Neuronal stem cell (in vitro differentiated cells): ENCODE measurements at regions not wholly inside any gene's neighbourhood (a gene's known extent, or its start where the extent isn't known, plus 50 kb on each side); places are given as distances from the start of the nearest gene placed in this dataset.
"Not testable (repeated sequence)": the region's sequence is repeated elsewhere in the genome, so short reads cannot be mapped to it uniquely, and the experiment has no call there.

Experiments
- DNase-seq: peaks from one replicate; pipeline ENCODE4 v3.0.0-alpha.2; 2013; ENCODE audit warnings: low spot score
- H2AFZ ChIP-seq: one replicate; pipeline ENCODE4 v1.6.1; 2013; ENCODE audit warnings: mild to moderate bottlenecking, low read length, inconsistent platforms
- H2AK5ac ChIP-seq: 2 replicates; pipeline ENCODE4 v1.6.1; 2013; ENCODE audit warnings: low read depth, mild to moderate bottlenecking, inconsistent platforms, low read length, moderate library complexity, mixed read lengths
- H2BK120ac ChIP-seq: 2 replicates; pipeline ENCODE4 v1.6.1; 2013; ENCODE audit warnings: low read depth, mild to moderate bottlenecking, inconsistent platforms, low read length, moderate library complexity, mixed read lengths
- H2BK12ac ChIP-seq: one replicate; pipeline ENCODE4 v1.6.1; 2013; ENCODE audit warnings: low read length, inconsistent platforms
- H2BK15ac ChIP-seq: 2 replicates; pipeline ENCODE4 v1.6.1; 2013; ENCODE audit warnings: mild to moderate bottlenecking, low read length, inconsistent platforms, mixed read lengths
- H2BK5ac ChIP-seq: one replicate; pipeline ENCODE4 v1.6.1; 2013; ENCODE audit warnings: inconsistent platforms, mild to moderate bottlenecking, low read length, moderate library complexity
- H3K14ac ChIP-seq: one replicate; pipeline ENCODE4 v1.6.1; 2013; ENCODE audit warnings: low read length, inconsistent platforms
- H3K18ac ChIP-seq: 2 replicates; pipeline ENCODE4 v1.6.1; 2013; ENCODE audit warnings: low read length, inconsistent platforms
- H3K23ac ChIP-seq: 2 replicates; pipeline ENCODE4 v1.6.1; 2013; ENCODE audit warnings: low read depth, mild to moderate bottlenecking, mixed read lengths, low read length, inconsistent platforms; ENCODE audit not compliant: poor library complexity
- H3K27ac ChIP-seq: replicated peaks from 3 replicates; pipeline ENCODE4 v1.5.1; 2013; ENCODE audit warnings: low read length, inconsistent platforms
- H3K27me3 ChIP-seq, 3 experiments: 2 replicates each; pipeline ENCODE4 v1.6.1; 2013; ENCODE audit warnings: low read length in 3 of 3, mild to moderate bottlenecking in 2 of 3, inconsistent platforms in 1 of 3, low read depth in 1 of 3, mixed read lengths in 1 of 3, moderate library complexity in 1 of 3; ENCODE audit not compliant: control insufficient read depth in 3 of 3, insufficient read depth in 3 of 3
- H3K36me3 ChIP-seq, 2 donors: replicated peaks in 1 of 2; 2 replicates each; pipeline ENCODE4 v1.6.1; 2013; ENCODE audit warnings: low read length in 2 of 2; ENCODE audit not compliant: control insufficient read depth in 2 of 2, insufficient read depth in 2 of 2
- H3K4ac ChIP-seq: 2 replicates; pipeline ENCODE4 v1.6.1; 2013; ENCODE audit warnings: inconsistent platforms, mild to moderate bottlenecking, low read length, moderate library complexity
- H3K4me1 ChIP-seq, 2 donors: 1 replicate in 1 of 2; 2 replicates in 1 of 2; pipeline ENCODE4 v1.6.1; 2013; ENCODE audit warnings: low read length in 2 of 2, low read depth in 1 of 2; ENCODE audit not compliant: control insufficient read depth in 2 of 2, insufficient read depth in 1 of 2
- H3K4me2 ChIP-seq: one replicate; pipeline ENCODE4 v1.6.1; 2013; ENCODE audit warnings: mild to moderate bottlenecking, low read length, inconsistent platforms; ENCODE audit not compliant: insufficient read depth, poor library complexity, severe bottlenecking
- H3K4me3 ChIP-seq, 2 donors: 2 replicates each; pipeline ENCODE4 v1.5.1; 2013; ENCODE audit warnings: low read length in 2 of 2, mild to moderate bottlenecking in 2 of 2, inconsistent platforms in 1 of 2, moderate library complexity in 1 of 2
- H3K79me1 ChIP-seq: one replicate; pipeline ENCODE4 v1.6.1; 2013; ENCODE audit warnings: low read depth, mild to moderate bottlenecking, inconsistent platforms, low read length, moderate library complexity
- H3K9ac ChIP-seq: one replicate; pipeline ENCODE4 v1.6.1; 2013; ENCODE audit warnings: mild to moderate bottlenecking, low read depth, low read length, inconsistent platforms; ENCODE audit not compliant: poor library complexity
- H3K9me3 ChIP-seq, 2 donors: replicated peaks in 1 of 2; 2 replicates each; pipeline versions ENCODE3 to v1.6.1; 2013; ENCODE audit warnings: low read length in 2 of 2, mild to moderate bottlenecking in 2 of 2, inconsistent platforms in 1 of 2, low read depth in 1 of 2, mixed read lengths in 1 of 2, moderate library complexity in 1 of 2; ENCODE audit not compliant: control insufficient read depth in 2 of 2, insufficient read depth in 1 of 2
- H4K8ac ChIP-seq: one replicate; pipeline ENCODE4 v1.6.1; 2013; ENCODE audit warnings: low read depth, mild to moderate bottlenecking, inconsistent platforms, low read length, moderate library complexity
- H4K91ac ChIP-seq: one replicate; pipeline ENCODE4 v1.6.1; 2013; ENCODE audit warnings: low read length, low read depth, mild to moderate bottlenecking, inconsistent platforms; ENCODE audit not compliant: poor library complexity
- WGBS, 2 donors: extraction: QIAGEN DNeasy Blood & Tissue Kit; methylation state at CpG; one replicate each; pipeline ENCODE4 v1.1.7; 2013; ENCODE audit warnings: missing lambda C conversion rate in 2 of 2, mixed read lengths in 1 of 2; ENCODE audit not compliant: insufficient read length in 2 of 2, insufficient replicate concordance in 1 of 2; ENCODE audit errors: extremely low coverage in 2 of 2; 5-methylcytosine and 5-hydroxymethylcytosine counted together

- DNase-seq, H2AFZ ChIP-seq, H3K4ac ChIP-seq, H3K14ac ChIP-seq, H3K4me2 ChIP-seq, H4K91ac ChIP-seq, H3K79me1 ChIP-seq, H3K9ac ChIP-seq, H3K4me1 ChIP-seq, H4K8ac ChIP-seq, H3K36me3 ChIP-seq, H3K23ac ChIP-seq, H2BK120ac ChIP-seq, H3K18ac ChIP-seq, H3K4me3 ChIP-seq, H2BK12ac ChIP-seq, H2AK5ac ChIP-seq, H2BK5ac ChIP-seq, H2BK15ac ChIP-seq, H3K9me3 ChIP-seq, H3K27me3 ChIP-seq, H3K27ac ChIP-seq: not testable (repeated sequence)
Observed at GRCh38 chr2:87549561-87550202, 198.2 kb upstream of the PLGLB2 start.

GRCh38 chr2:87554678-87555077 lies 193.2 kb upstream of the PLGLB2 start:
- no CpG with 5 or more reads among the region's 4 CpGs for WGBS, 2 donors
- not testable (repeated sequence) for H3K27ac ChIP-seq

GRCh38 chr2:87555082-87555481 lies 192.8 kb upstream of the PLGLB2 start:
- not testable (repeated sequence) for H3K4me2 ChIP-seq, H3K4me3 ChIP-seq, H2BK12ac ChIP-seq, H3K27ac ChIP-seq, H3K36me3 ChIP-seq, H3K23ac ChIP-seq, H2BK15ac ChIP-seq, H4K91ac ChIP-seq, H3K79me1 ChIP-seq, DNase-seq, H3K14ac ChIP-seq, H3K18ac ChIP-seq, H2AK5ac ChIP-seq, H3K9ac ChIP-seq, H4K8ac ChIP-seq, H2BK120ac ChIP-seq, H3K4ac ChIP-seq, H3K27me3 ChIP-seq, H2AFZ ChIP-seq, H3K9me3 ChIP-seq, H3K4me1 ChIP-seq, H2BK5ac ChIP-seq
- WGBS, 2 donors, result no CpG with 5 or more reads among the region's 4 CpGs

More at GRCh38 chr2:87554678-87555077, 193.2 kb upstream of the PLGLB2 start:
- not testable (repeated sequence) for H2AK5ac ChIP-seq, H3K4me1 ChIP-seq, H3K79me1 ChIP-seq, H3K4me2 ChIP-seq, H3K14ac ChIP-seq, H4K8ac ChIP-seq, H3K18ac ChIP-seq, H3K4me3 ChIP-seq, H2BK120ac ChIP-seq, H3K4ac ChIP-seq, H3K36me3 ChIP-seq, H3K23ac ChIP-seq, DNase-seq, H2BK15ac ChIP-seq, H3K27me3 ChIP-seq, H3K9me3 ChIP-seq, H3K9ac ChIP-seq, H2BK12ac ChIP-seq, H4K91ac ChIP-seq, H2BK5ac ChIP-seq, H2AFZ ChIP-seq

DNA sequence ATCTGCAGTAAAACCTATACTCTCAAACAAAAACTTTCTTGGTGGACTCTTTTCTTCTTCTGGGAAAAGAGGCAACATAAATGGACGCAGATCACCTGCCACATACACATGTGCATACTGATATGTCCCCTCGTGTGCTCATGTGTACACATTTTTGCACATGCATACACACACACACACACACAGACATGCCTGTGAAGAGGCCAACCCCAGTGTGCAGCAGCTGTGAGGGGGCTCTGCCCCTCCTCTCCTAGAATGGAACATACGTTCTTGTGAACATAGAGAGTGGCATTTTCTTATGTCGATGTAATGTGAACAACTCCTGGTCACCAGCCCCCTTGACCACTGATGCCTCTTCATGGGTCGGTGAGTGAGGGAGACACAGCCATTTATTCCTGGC lies 188.9 kb upstream of the PLGLB2 start:
- not testable (repeated sequence) for H3K36me3 ChIP-seq, H3K23ac ChIP-seq, H4K91ac ChIP-seq, H3K27me3 ChIP-seq, H3K9me3 ChIP-seq, H2BK5ac ChIP-seq, H3K4me3 ChIP-seq, H3K9ac ChIP-seq, H2BK15ac ChIP-seq, H2AFZ ChIP-seq, H3K79me1 ChIP-seq, H3K27ac ChIP-seq, H4K8ac ChIP-seq, H3K14ac ChIP-seq, H2BK120ac ChIP-seq, DNase-seq, H3K4me1 ChIP-seq, H3K4ac ChIP-seq, H2AK5ac ChIP-seq, H3K18ac ChIP-seq, H3K4me2 ChIP-seq, H2BK12ac ChIP-seq
- WGBS, 2 donors, result no CpG with 5 or more reads among the region's 5 CpGs
